ENCODE measurements at regions not wholly inside any gene's neighbourhood (a gene's known extent, or its start where the extent isn't known, plus 50 kb on each side); places are given as distances from the start of the nearest gene placed in this dataset.

- TF ChIP-seq CTCF (IDR thresholded peaks at IDR 0.05) = no peak
- TF ChIP-seq POLR2A (IDR thresholded peaks at IDR 0.05) = no peak
These were observed 108.3 kb downstream of the BUB3 start for GRCh38 chr10:123262456-123262855.

Measured in sigmoid colon (tissue), 3 donors.